Neural cell (in vitro differentiated cells): ENCODE measurements at regions not wholly inside any gene's neighbourhood (a gene's known extent, or its start where the extent isn't known, plus 50 kb on each side); places are given as distances from the start of the nearest gene placed in this dataset.

Experiments
- H2AFZ ChIP-seq: fragments of 200-600, 300-800 bp; sonication (generic), shearing (Covaris generic); 2 replicates; pipeline ENCODE4 v1.6.0; 2014; ENCODE audit warnings: low read depth, mild to moderate bottlenecking, antibody characterized with exemption, low read length, moderate library complexity
- H3F3A ChIP-seq: fragments of 200-600 bp; shearing (Covaris generic); 2 replicates; pipeline ENCODE4 v1.6.1; 2016; ENCODE audit warnings: mild to moderate bottlenecking, moderate library complexity, mixed read lengths, antibody characterized with exemption, low read length; ENCODE audit not compliant: insufficient read depth, poor library complexity, severe bottlenecking
- H3K27ac ChIP-seq: fragments of 200-600, 300-800 bp; sonication (generic), shearing (Covaris generic); 2 replicates; pipeline ENCODE4 v1.5.1; 2014; ENCODE audit warnings: mild to moderate bottlenecking, low read length, moderate library complexity
- H3K27me3 ChIP-seq: fragments of 300-800, 200-600 bp; sonication (generic), shearing (Covaris generic); 2 replicates; pipeline ENCODE4 v1.6.0; 2014; ENCODE audit warnings: mild to moderate bottlenecking, low read depth, low read length, moderate library complexity; ENCODE audit not compliant: insufficient read depth
- H3K36me3 ChIP-seq: fragments of 300-800, 200-600 bp; sonication (generic), shearing (Covaris generic); 2 replicates; pipeline ENCODE4 v1.5.1; 2014; ENCODE audit warnings: mild to moderate bottlenecking, antibody characterized with exemption, low read length, moderate library complexity; ENCODE audit not compliant: insufficient read depth
- H3K4me2 ChIP-seq: fragments of 300-800, 200-600 bp; sonication (generic), shearing (Covaris generic); 2 replicates; pipeline ENCODE4 v1.6.0; 2014; ENCODE audit warnings: mild to moderate bottlenecking, low read length
- H3K4me3 ChIP-seq: fragments of 300-800, 200-600 bp; sonication (generic), shearing (Covaris generic); 2 replicates; pipeline ENCODE4 v1.5.1; 2014; ENCODE audit warnings: mild to moderate bottlenecking, low read length, moderate library complexity
- H3K79me2 ChIP-seq: fragments of 200-600 bp; shearing (Covaris generic); replicated peaks from 2 replicates; pipeline ENCODE4 v1.6.0; 2014; ENCODE audit warnings: mild to moderate bottlenecking, low read length, moderate library complexity; ENCODE audit not compliant: insufficient read depth
- H3K9ac ChIP-seq: fragments of 300-800, 200-600 bp; sonication (generic), shearing (Covaris generic); 2 replicates; pipeline ENCODE4 v1.6.1; 2016; ENCODE audit warnings: mild to moderate bottlenecking, low read length, mixed read lengths
- H3K9me2 ChIP-seq: fragments of 200-600 bp; shearing (Covaris generic); 2 replicates; pipeline ENCODE4 v1.6.1; 2016; ENCODE audit warnings: mild to moderate bottlenecking, low read length, mixed read lengths; ENCODE audit not compliant: insufficient read depth
- H3K9me3 ChIP-seq: fragments of 200-600, 300-800 bp; sonication (generic), shearing (Covaris generic); 2 replicates; pipeline ENCODE4 v1.6.1; 2016; ENCODE audit warnings: mild to moderate bottlenecking, mixed run types, low read length, moderate library complexity, mixed read lengths
- H4K20me1 ChIP-seq: fragments of 200-600 bp; shearing (Covaris generic); 2 replicates; pipeline ENCODE4 v1.6.1; 2016; ENCODE audit warnings: mild to moderate bottlenecking, mixed run types; ENCODE audit not compliant: insufficient read depth
- CTCF ChIP-seq: fragments of 450-650 bp; IDR thresholded peaks from 2 replicates; pipeline ENCODE4 v1.5.1; 2014; ENCODE audit warnings: antibody characterized with exemption, mild to moderate bottlenecking, moderate library complexity; ENCODE audit not compliant: poor library complexity, severe bottlenecking
- EP300 ChIP-seq: fragments of 450-650 bp; conservative IDR thresholded peaks from 2 replicates; pipeline ENCODE4 v1.6.1; 2014; ENCODE audit warnings: antibody characterized with exemption, mild to moderate bottlenecking, moderate library complexity; ENCODE audit not compliant: poor library complexity, severe bottlenecking
- EZH2 ChIP-seq: fragments of 200-600, 300-800 bp; shearing (Covaris generic), sonication (generic); IDR thresholded peaks from 2 replicates; pipeline ENCODE4 v1.6.1; 2014; ENCODE audit warnings: antibody characterized with exemption, low read length, borderline replicate concordance, mild to moderate bottlenecking; ENCODE audit not compliant: insufficient read depth, poor library complexity, severe bottlenecking
- MXI1 ChIP-seq: fragments of 450-650 bp; conservative IDR thresholded peaks from 2 replicates; pipeline ENCODE4 v1.6.1; 2014; ENCODE audit warnings: antibody characterized with exemption, mild to moderate bottlenecking; ENCODE audit not compliant: poor library complexity, severe bottlenecking
- POLR2AphosphoS5 ChIP-seq: IDR thresholded peaks from 2 replicates; pipeline ENCODE4 v1.6.1; 2012
- RAD21 ChIP-seq: fragments of 450-650 bp; conservative IDR thresholded peaks from 2 replicates; pipeline ENCODE4 v1.6.1; 2014; ENCODE audit warnings: antibody characterized with exemption, mild to moderate bottlenecking, moderate library complexity
- SMC3 ChIP-seq: fragments of 450-650 bp; conservative IDR thresholded peaks from 2 replicates; pipeline ENCODE4 v1.6.1; 2014; ENCODE audit warnings: antibody characterized with exemption, mild to moderate bottlenecking, moderate library complexity; ENCODE audit not compliant: poor library complexity
- TAF1 ChIP-seq: IDR thresholded peaks from 2 replicates; pipeline ENCODE4 v1.6.1; 2012; ENCODE audit warnings: low read depth
- TF ChIP-seq, protein P1 (sequence below): IDR thresholded peaks from 2 replicates; pipeline ENCODE4 v1.6.1; 2012; ENCODE audit warnings: borderline replicate concordance

DNA sequence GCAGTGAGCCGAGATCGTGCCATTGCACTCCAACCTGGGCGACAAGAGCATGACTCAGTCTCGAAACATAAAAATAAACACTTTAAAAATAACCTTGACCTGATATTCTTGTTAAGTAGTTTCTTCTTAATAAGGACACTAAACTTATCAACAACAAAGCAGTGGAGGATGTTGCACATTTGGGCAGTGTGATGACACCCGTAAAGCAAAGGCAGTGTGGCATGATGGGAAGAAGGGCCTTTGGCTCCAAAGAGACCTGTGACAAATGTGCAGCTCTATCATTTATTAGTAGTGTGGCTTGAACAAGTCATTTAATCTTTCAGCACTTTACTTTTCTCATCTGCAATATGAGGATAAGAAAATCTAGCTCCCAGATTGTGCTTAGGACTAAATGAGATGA lies 348.0 kb upstream of the PLD5 start:
- Histone ChIP-seq H3K4me2 (no peak overlapping the region), H3K9me2 (no peaks in the 10 kb centered on the region), H3K79me2 (no peaks in the 10 kb centered on the region), H3F3A (no peaks in the 10 kb centered on the region), H3K9me3 (no peaks in the 10 kb centered on the region), H3K27ac (no peak overlapping the region), H3K36me3 (no peaks in the 10 kb centered on the region), H4K20me1 (no peaks in the 10 kb centered on the region), H2AFZ (no peak overlapping the region), H3K9ac (no peak overlapping the region), H3K4me3 (no peak overlapping the region), H3K27me3 (no peaks in the 10 kb centered on the region)
- TF ChIP-seq RAD21, result no peak
- TF ChIP-seq SMC3, result no peak

DNA sequence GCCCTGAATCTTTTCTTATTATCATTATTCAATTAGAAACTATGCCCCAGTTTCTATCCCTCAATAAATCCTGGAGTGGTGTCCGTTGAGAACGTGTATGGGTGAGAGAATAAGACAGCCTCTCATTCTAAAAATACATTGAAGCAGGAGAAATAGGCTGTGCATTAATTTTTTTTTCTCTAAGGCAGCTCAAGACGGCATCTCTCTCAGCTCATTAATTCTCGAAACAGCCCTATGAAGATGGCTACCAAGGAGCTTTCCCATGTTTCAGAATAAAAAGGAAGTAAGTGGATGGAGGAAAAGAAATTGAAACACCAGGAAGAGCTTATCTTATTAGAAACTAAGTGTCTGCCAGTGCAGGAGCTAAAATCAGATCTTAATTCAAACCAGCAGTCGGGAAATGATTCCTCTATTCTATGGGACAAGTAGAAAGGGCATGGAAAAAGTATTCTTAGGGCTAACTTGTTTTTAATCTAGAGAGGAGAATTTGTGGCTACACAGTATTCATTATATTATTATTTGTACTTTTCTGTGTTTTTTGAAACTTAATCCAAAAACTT lies 347.1 kb upstream of the PLD5 start:
- Histone ChIP-seq H4K20me1 (no peaks in the 10 kb centered on the region), H3F3A (no peaks in the 10 kb centered on the region), H3K27me3 (no peaks in the 10 kb centered on the region), H3K9me2 (no peaks in the 10 kb centered on the region), H2AFZ (no peak overlapping the region), H3K4me3 (no peak overlapping the region), H3K79me2 (no peaks in the 10 kb centered on the region), H3K9me3 (no peaks in the 10 kb centered on the region), H3K36me3 (no peaks in the 10 kb centered on the region), H3K27ac (no peak overlapping the region), H3K9ac (no peak overlapping the region), H3K4me2 (no peak overlapping the region)
- TF ChIP-seq EZH2, result no peak
- TF ChIP-seq EP300, result no peak
- TF ChIP-seq MXI1, result no peak
- TF ChIP-seq RAD21, result no peak
- no peak for TF ChIP-seq TAF1
- TF ChIP-seq SMC3, result no peak
- TF ChIP-seq, protein P1, sequence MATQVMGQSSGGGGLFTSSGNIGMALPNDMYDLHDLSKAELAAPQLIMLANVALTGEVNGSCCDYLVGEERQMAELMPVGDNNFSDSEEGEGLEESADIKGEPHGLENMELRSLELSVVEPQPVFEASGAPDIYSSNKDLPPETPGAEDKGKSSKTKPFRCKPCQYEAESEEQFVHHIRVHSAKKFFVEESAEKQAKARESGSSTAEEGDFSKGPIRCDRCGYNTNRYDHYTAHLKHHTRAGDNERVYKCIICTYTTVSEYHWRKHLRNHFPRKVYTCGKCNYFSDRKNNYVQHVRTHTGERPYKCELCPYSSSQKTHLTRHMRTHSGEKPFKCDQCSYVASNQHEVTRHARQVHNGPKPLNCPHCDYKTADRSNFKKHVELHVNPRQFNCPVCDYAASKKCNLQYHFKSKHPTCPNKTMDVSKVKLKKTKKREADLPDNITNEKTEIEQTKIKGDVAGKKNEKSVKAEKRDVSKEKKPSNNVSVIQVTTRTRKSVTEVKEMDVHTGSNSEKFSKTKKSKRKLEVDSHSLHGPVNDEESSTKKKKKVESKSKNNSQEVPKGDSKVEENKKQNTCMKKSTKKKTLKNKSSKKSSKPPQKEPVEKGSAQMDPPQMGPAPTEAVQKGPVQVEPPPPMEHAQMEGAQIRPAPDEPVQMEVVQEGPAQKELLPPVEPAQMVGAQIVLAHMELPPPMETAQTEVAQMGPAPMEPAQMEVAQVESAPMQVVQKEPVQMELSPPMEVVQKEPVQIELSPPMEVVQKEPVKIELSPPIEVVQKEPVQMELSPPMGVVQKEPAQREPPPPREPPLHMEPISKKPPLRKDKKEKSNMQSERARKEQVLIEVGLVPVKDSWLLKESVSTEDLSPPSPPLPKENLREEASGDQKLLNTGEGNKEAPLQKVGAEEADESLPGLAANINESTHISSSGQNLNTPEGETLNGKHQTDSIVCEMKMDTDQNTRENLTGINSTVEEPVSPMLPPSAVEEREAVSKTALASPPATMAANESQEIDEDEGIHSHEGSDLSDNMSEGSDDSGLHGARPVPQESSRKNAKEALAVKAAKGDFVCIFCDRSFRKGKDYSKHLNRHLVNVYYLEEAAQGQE, result no peak
- no peak for TF ChIP-seq CTCF
- no peak for TF ChIP-seq POLR2AphosphoS5

DNA sequence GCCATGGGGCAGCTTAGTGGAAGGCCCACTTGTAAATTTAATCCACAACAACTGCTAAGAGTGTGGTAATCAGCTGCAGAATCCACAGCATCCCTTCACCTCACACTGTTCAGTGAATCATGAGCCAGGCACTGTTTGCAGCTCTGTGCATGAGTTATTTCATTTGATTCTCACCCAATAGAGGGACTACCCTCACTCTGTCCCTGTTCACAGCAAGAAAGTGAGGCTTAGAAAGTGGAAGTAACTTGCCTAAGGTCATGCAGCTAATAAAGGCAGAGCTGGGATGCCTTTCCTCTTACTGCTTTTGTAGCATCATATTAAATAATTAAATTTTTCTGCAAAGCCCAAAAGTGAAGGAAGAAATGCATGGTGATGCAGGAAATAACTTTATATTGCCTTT lies 346.5 kb upstream of the PLD5 start:
- H3K27me3 ChIP-seq, result no peaks in the 10 kb centered on the region
- no peaks in the 10 kb centered on the region for H4K20me1 ChIP-seq
- H3F3A ChIP-seq, result no peaks in the 10 kb centered on the region
- no peak overlapping the region for H3K27ac ChIP-seq
- no peaks in the 10 kb centered on the region for H3K79me2 ChIP-seq
- H3K4me2 ChIP-seq, result no peak overlapping the region
- H3K4me3 ChIP-seq, result no peak overlapping the region
- H3K9me3 ChIP-seq, result no peaks in the 10 kb centered on the region
- H2AFZ ChIP-seq, result no peak overlapping the region
- H3K9ac ChIP-seq, result no peak overlapping the region
- H3K36me3 ChIP-seq, result no peaks in the 10 kb centered on the region
- no peaks in the 10 kb centered on the region for H3K9me2 ChIP-seq
- no peak for TF ChIP-seq TAF1
- no peak for TF ChIP-seq EZH2
- TF ChIP-seq RAD21, result no peak
- no peak for TF ChIP-seq POLR2AphosphoS5
- no peak for TF ChIP-seq EP300
- no peak for TF ChIP-seq MXI1
